D341Med (cell line): ENCODE measurements at regions not wholly inside any gene's neighbourhood (a gene's known extent, or its start where the extent isn't known, plus 50 kb on each side); places are given as distances from the start of the nearest gene placed in this dataset.
"Not testable (repeated sequence)": the region's sequence is repeated elsewhere in the genome, so short reads cannot be mapped to it uniquely, and the experiment has no call there.

ENCODE experiments used
- DNase-seq: peaks from one replicate; pipeline ENCODE4 v3.0.0; 2012; ENCODE audit warnings: low spot score

- DNase-seq, result no peak
Measured at GRCh38 chr10:125235093-125236069, 75.0 kb upstream of the CTBP2 start.

- DNase-seq, result not testable (repeated sequence)
Measured at GRCh38 chr10:125234576-125234975, 74.2 kb upstream of the CTBP2 start.

- no peak for DNase-seq
Measured at GRCh38 chr10:125233726-125234125, 73.4 kb upstream of the CTBP2 start.

GRCh38 chr10:125232841-125233240 lies 72.5 kb upstream of the CTBP2 start:
- no peak for DNase-seq

GRCh38 chr10:125231813-125232475 lies 71.6 kb upstream of the CTBP2 start:
- DNase-seq, result no peak

- DNase-seq, result peak; percentile 34
Measured at GRCh38 chr10:125231116-125231812, 70.9 kb upstream of the CTBP2 start.

GRCh38 chr10:125230251-125230650 lies 69.9 kb upstream of the CTBP2 start:
- no peak for DNase-seq

- not testable (repeated sequence) for DNase-seq
Measured at GRCh38 chr10:125228245-125228940, 68.0 kb upstream of the CTBP2 start.

GRCh38 chr10:125227546-125227945 lies 67.2 kb upstream of the CTBP2 start:
- no peak for DNase-seq

- DNase-seq, result no peak
Measured at GRCh38 chr10:125226823-125227222, 66.5 kb upstream of the CTBP2 start.

GRCh38 chr10:125226005-125226404 lies 65.6 kb upstream of the CTBP2 start:
- no peak for DNase-seq

- no peak for DNase-seq
Measured at GRCh38 chr10:125225051-125225450, 64.7 kb upstream of the CTBP2 start.

GRCh38 chr10:125222515-125223308 lies 62.3 kb upstream of the CTBP2 start:
- no peak for DNase-seq

- no peak for DNase-seq
Measured at GRCh38 chr10:125221716-125222115, 61.4 kb upstream of the CTBP2 start.

GRCh38 chr10:125219776-125220175 lies 59.4 kb upstream of the CTBP2 start:
- no peak for DNase-seq

GRCh38 chr10:125218967-125219366 lies 58.6 kb upstream of the CTBP2 start:
- DNase-seq, result no peak

- no peak for DNase-seq
Measured at GRCh38 chr10:125217990-125218675, 57.8 kb upstream of the CTBP2 start.

- no peak for DNase-seq
Measured at GRCh38 chr10:125216861-125217260, 56.5 kb upstream of the CTBP2 start.

GRCh38 chr10:125216309-125216708 lies 55.9 kb upstream of the CTBP2 start:
- no peak for DNase-seq

- DNase-seq, result no peak
Measured at GRCh38 chr10:125214283-125214570, 53.9 kb upstream of the CTBP2 start.
